ENCODE measurements at regions not wholly inside any gene's neighbourhood (a gene's known extent, or its start where the extent isn't known, plus 50 kb on each side); places are given as distances from the start of the nearest gene placed in this dataset.
A peak's percentile ranks its signal among the peaks of the same experiment; 100 is the strongest.
"Not testable (repeated sequence)": the region's sequence is repeated elsewhere in the genome, so short reads cannot be mapped to it uniquely, and the experiment has no call there.

DNA sequence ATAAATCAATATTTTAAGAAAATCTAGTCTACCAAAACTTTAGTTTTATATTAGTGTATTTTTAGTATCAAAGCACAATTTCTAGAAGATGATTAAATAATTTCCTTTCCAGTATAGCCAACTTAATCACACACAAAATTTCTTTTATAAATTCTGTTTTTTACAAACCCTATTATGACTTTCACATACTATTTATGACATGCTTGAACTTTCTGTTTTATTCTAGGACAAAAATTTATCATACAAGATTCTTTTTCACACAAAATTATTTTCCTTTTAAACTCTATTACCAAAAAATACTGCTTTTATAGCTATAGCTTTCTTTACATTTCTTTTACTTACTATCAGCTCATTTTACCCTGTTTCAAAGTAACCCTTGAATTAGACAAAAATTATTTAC, 149.5 kb downstream of the OR13H1 start:
- Histone ChIP-seq H3K4me3 (ENCODE audit: low read depth in 1 of 3, low read length in 3 of 3) (no peak overlapping the region), H3K27me3 (ENCODE audit: control insufficient read depth in 4 of 4, insufficient read depth in 4 of 4, low read length in 3 of 4) (peaks cover 0 to 4% (median 0%) of the 10 kb centered on the region in 4 donors), H3K27ac (ENCODE audit: low read depth in 1 of 2, low read length in 2 of 2) (no peak overlapping the region)

DNA sequence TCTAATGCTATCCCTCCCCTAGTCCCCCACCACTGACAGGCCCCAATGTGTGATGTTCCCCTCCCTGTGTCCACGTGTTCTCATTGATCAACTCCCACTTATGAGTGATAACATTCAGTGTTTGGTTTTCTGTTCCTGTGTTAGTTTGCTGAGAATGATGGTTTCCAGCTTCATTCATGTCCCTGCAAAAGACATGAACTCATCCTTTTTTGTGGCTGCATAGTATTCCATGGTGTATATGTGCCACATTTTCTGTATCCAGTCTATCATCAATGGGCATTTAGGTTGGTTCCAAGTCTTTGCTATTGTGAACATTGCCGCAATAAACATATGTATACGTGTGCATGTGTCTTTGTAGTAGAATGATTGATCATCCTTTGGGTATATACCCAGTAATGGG, 153.1 kb downstream of the OR13H1 start:
- not testable (repeated sequence) for DNase-seq (ENCODE audit: low spot score); H3K4me3 ChIP-seq (ENCODE audit: low read depth in 1 of 3, low read length in 3 of 3); H3K4me1 ChIP-seq (ENCODE audit: control insufficient read depth in 4 of 4, insufficient read depth in 4 of 4, low read length in 3 of 4); H3K27me3 ChIP-seq (ENCODE audit: control insufficient read depth in 4 of 4, insufficient read depth in 4 of 4, low read length in 3 of 4); H3K27ac ChIP-seq (ENCODE audit: low read depth in 1 of 2, low read length in 2 of 2); H3K9me3 ChIP-seq (ENCODE audit: control insufficient read depth in 4 of 4, low read length in 3 of 4); H3K9ac ChIP-seq (ENCODE audit: low read depth in 1 of 2, low read length in 2 of 2); H3K36me3 ChIP-seq (ENCODE audit: control insufficient read depth in 4 of 4, insufficient read depth in 3 of 4, low read depth in 1 of 4, low read length in 3 of 4)
- 93% methylated on average over 3 of the region's 3 CpGs for WGBS

More for the DNA sequence above, 149.5 kb downstream of the OR13H1 start:
- no peak for DNase-seq (ENCODE audit: low spot score)
- TF ChIP-seq, protein P1, sequence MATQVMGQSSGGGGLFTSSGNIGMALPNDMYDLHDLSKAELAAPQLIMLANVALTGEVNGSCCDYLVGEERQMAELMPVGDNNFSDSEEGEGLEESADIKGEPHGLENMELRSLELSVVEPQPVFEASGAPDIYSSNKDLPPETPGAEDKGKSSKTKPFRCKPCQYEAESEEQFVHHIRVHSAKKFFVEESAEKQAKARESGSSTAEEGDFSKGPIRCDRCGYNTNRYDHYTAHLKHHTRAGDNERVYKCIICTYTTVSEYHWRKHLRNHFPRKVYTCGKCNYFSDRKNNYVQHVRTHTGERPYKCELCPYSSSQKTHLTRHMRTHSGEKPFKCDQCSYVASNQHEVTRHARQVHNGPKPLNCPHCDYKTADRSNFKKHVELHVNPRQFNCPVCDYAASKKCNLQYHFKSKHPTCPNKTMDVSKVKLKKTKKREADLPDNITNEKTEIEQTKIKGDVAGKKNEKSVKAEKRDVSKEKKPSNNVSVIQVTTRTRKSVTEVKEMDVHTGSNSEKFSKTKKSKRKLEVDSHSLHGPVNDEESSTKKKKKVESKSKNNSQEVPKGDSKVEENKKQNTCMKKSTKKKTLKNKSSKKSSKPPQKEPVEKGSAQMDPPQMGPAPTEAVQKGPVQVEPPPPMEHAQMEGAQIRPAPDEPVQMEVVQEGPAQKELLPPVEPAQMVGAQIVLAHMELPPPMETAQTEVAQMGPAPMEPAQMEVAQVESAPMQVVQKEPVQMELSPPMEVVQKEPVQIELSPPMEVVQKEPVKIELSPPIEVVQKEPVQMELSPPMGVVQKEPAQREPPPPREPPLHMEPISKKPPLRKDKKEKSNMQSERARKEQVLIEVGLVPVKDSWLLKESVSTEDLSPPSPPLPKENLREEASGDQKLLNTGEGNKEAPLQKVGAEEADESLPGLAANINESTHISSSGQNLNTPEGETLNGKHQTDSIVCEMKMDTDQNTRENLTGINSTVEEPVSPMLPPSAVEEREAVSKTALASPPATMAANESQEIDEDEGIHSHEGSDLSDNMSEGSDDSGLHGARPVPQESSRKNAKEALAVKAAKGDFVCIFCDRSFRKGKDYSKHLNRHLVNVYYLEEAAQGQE (IDR thresholded peaks at IDR 0.05) = no peak
- no peak for TF ChIP-seq RXRA (IDR thresholded peaks at IDR 0.05)
- no peak for TF ChIP-seq SP1 (IDR thresholded peaks at IDR 0.05)
- TF ChIP-seq, protein P2, sequence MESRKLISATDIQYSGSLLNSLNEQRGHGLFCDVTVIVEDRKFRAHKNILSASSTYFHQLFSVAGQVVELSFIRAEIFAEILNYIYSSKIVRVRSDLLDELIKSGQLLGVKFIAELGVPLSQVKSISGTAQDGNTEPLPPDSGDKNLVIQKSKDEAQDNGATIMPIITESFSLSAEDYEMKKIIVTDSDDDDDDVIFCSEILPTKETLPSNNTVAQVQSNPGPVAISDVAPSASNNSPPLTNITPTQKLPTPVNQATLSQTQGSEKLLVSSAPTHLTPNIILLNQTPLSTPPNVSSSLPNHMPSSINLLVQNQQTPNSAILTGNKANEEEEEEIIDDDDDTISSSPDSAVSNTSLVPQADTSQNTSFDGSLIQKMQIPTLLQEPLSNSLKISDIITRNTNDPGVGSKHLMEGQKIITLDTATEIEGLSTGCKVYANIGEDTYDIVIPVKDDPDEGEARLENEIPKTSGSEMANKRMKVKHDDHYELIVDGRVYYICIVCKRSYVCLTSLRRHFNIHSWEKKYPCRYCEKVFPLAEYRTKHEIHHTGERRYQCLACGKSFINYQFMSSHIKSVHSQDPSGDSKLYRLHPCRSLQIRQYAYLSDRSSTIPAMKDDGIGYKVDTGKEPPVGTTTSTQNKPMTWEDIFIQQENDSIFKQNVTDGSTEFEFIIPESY (IDR thresholded peaks at IDR 0.05) = no peak
- TF ChIP-seq, protein P3, sequence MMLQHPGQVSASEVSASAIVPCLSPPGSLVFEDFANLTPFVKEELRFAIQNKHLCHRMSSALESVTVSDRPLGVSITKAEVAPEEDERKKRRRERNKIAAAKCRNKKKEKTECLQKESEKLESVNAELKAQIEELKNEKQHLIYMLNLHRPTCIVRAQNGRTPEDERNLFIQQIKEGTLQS (IDR thresholded peaks at IDR 0.05) = no peak
- no peaks in the 10 kb centered on the region for H3K9me3 ChIP-seq (ENCODE audit: control insufficient read depth in 4 of 4, low read length in 3 of 4)
- no peaks in the 10 kb centered on the region for H3K36me3 ChIP-seq (ENCODE audit: control insufficient read depth in 4 of 4, insufficient read depth in 3 of 4, low read depth in 1 of 4, low read length in 3 of 4)
- H3K4me1 ChIP-seq (ENCODE audit: control insufficient read depth in 4 of 4, insufficient read depth in 4 of 4, low read length in 3 of 4) = no peaks in the 10 kb centered on the region
- no peak overlapping the region for H3K9ac ChIP-seq (ENCODE audit: low read depth in 1 of 2, low read length in 2 of 2)

GRCh38 chrX:131703646-131704045, 159.8 kb downstream of the OR13H1 start:
- Histone ChIP-seq H3K9me3 (ENCODE audit: control insufficient read depth in 4 of 4, low read length in 3 of 4) (no peaks in the 10 kb centered on the region), H3K27ac (ENCODE audit: low read depth in 1 of 2, low read length in 2 of 2) (no peak overlapping the region), H3K9ac (ENCODE audit: low read depth in 1 of 2, low read length in 2 of 2) (no peak overlapping the region), H3K36me3 (ENCODE audit: control insufficient read depth in 4 of 4, insufficient read depth in 3 of 4, low read depth in 1 of 4, low read length in 3 of 4) (no peaks in the 10 kb centered on the region), H3K4me3 (ENCODE audit: low read depth in 1 of 3, low read length in 3 of 3) (peak overlapping the region in 1 of 3 donors; percentile 29), H3K4me1 (ENCODE audit: control insufficient read depth in 4 of 4, insufficient read depth in 4 of 4, low read length in 3 of 4) (peaks cover 0 to 14% (median 10%) of the 10 kb centered on the region in 4 donors), H3K27me3 (ENCODE audit: control insufficient read depth in 4 of 4, insufficient read depth in 4 of 4, low read length in 3 of 4) (no peaks in the 10 kb centered on the region)
- DNase-seq (ENCODE audit: low spot score) = no peak
- 90% methylated on average over 6 of the region's 6 CpGs for WGBS
- no peak for TF ChIP-seq EGR1 (IDR thresholded peaks at IDR 0.05; ENCODE audit: low read depth in 2 of 2)

DNA sequence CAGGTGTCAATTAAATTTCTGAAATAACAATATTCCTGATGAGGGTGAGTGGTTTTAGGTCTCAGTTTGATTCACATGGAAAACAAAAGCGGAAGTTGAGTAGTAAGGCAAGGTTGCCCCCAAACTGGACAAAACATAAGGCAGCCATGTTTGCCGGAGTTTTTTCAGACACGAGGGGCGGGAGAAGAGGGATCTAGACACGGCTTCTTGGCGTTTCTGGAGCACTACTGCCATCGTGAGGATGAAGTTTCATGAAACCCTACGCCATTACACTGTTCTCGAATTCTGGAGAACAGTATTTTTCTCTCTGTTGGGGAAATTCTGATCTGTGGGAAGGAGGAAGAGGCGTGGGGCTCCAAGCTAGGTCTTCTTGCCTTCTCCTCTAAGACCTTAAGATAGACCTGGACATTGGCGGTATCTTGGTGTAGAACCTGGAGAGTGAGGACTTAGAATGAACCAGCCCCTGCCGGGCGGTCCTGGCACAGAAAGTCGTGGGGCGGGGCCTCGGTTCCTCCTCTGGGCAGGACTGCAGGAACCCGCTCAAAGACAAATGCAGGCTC, 160.3 kb downstream of the OR13H1 start:
- 94% methylated on average over 17 of the region's 17 CpGs for WGBS
- Histone ChIP-seq H3K4me1 (ENCODE audit: control insufficient read depth in 4 of 4, insufficient read depth in 4 of 4, low read length in 3 of 4) (peaks cover 0 to 14% (median 10%) of the 10 kb centered on the region in 4 donors), H3K9me3 (ENCODE audit: control insufficient read depth in 4 of 4, low read length in 3 of 4) (no peaks in the 10 kb centered on the region), H3K9ac (ENCODE audit: low read depth in 1 of 2, low read length in 2 of 2) (no peak overlapping the region), H3K27me3 (ENCODE audit: control insufficient read depth in 4 of 4, insufficient read depth in 4 of 4, low read length in 3 of 4) (no peaks in the 10 kb centered on the region), H3K27ac (ENCODE audit: low read depth in 1 of 2, low read length in 2 of 2) (peak overlapping the region in 1 of 2 donors; percentile 69), H3K4me3 (ENCODE audit: low read depth in 1 of 3, low read length in 3 of 3) (peak overlapping the region in 2 of 3 donors; percentile 80), H3K36me3 (ENCODE audit: control insufficient read depth in 4 of 4, insufficient read depth in 3 of 4, low read depth in 1 of 4, low read length in 3 of 4) (no peaks in the 10 kb centered on the region)
- TF ChIP-seq SP1 (IDR thresholded peaks at IDR 0.05) (peak; percentile 60), HNF4G (IDR thresholded peaks at IDR 0.05) (no peak), CTCF (IDR thresholded peaks at IDR 0.05; ENCODE audit: low read depth, low read length, missing input control) (peak; percentile 45), RAD21 (IDR thresholded peaks at IDR 0.05) (peak in 1 of 2 donors; percentile 86)
- TF ChIP-seq, protein P3 (IDR thresholded peaks at IDR 0.05) = peak; percentile 71
- no peak for DNase-seq (ENCODE audit: low spot score)

Measured in liver (tissue), 8 donors.